ENCODE measurements at regions not wholly inside any gene's neighbourhood (a gene's known extent, or its start where the extent isn't known, plus 50 kb on each side); places are given as distances from the start of the nearest gene placed in this dataset.

DNA sequence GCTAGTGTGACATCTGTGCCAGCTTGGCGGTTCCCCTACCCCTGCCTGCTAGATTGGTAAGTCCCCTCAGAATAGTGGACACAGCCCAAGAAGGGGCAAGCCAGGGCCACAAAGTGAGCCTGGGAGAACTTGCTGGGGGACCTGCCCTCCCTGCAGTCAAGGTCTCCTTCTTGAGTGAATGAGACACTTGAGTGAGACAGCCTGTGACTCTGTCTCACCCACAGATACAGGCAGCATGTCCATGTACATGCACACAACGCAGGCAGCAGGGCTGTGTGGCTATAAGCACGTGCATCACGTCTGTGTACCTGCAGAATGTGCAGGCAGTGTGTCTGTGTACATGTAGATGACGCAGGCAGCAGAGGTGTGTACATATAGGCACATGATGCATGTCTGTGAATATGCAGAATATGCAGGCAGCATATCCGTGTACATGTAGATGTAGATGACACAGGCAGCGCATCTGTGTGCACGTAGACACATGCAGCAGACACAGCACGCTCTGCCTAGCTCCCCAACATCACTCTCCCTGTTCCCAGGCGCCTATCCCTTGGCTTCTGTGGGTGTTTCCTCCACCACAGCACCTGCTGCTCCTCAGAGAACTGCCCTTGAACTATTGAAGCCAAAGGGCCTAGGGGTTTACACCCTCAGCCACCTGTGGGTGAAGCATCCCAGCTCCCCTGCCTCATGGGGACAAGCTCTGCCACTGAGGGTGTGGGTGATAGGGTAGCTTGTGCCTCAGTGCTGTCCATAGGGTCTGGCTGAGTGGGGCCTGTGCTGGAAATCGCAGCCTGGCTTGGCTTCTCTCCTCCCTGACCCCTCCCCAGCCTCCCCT is 147.2 kb upstream of the TWIST2 start:
- DNase-seq (ENCODE audit: low read depth in 3 of 3): no peak

DNA sequence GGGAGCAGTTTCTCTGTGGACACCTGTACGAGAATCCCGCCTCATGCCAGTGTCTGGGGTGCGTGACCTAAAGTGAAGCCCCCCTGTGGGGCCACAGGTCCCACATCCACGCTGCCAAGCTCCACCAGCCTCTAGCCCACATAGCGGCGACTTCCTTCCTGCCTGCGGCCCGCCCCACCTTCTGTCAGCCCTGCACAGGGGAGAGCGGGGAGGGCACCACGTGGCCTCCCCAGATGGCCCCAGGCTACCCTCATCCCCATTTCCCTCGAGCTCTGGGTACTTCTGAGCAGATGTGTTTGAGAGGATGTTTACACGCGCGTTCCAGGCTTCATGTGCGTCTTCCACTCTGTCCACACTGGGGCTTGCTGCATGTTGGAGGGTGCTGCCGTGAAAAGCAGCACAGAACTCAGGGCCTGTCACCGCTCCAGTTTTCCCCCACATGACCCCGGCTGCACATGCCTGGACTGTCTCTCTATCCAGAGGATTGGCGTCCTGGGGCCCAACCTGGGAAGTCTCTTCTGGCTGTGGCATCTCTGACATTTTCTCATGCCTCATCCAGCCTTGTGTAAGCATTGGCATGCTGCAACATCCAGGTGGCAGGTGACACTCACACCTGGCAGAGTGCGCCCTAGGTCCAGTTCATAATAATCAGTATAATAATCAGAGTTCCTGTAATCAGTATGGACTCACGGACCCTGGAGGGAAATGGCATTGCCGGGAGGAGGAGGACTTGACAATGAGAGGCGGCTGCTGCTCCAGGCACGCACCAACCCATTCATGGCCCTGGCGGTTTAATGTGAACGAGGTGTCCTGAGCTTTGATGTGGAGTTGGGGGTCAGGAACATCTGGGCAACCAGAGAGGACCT is 146.3 kb upstream of the TWIST2 start:
- no peak for DNase-seq (ENCODE audit: low read depth in 3 of 3)

DNA sequence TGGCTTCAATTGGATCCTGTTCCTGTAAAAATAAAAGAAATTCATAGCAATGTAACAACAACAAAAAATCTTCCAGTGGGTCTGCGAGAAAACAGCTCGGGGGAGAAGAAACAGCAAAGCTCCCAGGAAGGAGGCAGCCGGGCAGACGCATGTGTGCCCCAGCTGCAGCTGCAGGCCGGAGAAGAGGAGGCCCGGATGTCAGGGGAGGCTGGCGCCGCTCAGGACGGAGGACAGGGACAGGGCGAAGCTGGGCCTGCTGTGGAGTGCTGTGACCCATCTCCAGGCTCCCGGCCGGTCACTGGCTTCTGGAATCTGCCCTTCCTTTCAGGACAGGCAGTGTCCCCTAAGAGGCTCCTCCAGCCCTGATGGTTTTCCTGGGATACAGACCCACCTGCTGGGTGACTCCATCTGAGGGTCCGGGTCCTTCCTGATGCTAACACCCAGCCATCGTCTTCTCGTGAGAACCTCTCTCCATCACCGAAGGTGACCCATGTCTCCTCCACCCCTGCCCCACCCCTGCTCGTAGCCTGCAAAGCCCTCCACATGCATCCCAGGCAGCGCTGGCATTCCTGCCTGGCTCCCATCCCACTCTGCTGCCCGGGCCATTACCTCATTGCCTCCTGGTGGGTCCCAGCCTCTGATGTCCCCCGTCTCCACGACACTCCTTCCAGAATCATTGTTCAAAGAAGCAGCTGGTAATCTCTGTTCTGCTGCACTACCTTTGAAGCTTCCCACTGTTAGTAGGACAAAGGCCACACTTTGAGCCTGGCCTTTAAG is 145.4 kb upstream of the TWIST2 start:
- DNase-seq (ENCODE audit: low read depth in 3 of 3): no peak

DNA sequence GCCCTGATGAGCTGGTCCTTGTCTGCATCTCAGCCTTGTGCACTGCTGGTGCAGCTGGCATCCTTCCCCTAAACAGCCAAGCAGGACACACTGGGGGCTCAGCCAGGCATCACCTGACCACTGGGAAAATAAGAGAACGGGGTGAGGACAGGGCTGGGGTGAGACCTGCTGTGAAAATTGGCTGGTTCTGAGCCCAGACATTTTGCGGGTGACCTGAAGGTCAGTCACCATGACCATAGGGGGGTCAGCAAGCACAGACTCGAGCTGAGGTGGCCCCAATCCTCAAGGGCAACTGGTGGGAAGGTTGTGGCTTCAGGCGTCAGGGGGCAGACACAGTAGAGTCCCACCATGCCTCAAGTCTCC is 144.9 kb upstream of the TWIST2 start:
- no peak for DNase-seq (ENCODE audit: low read depth in 3 of 3)

DNA sequence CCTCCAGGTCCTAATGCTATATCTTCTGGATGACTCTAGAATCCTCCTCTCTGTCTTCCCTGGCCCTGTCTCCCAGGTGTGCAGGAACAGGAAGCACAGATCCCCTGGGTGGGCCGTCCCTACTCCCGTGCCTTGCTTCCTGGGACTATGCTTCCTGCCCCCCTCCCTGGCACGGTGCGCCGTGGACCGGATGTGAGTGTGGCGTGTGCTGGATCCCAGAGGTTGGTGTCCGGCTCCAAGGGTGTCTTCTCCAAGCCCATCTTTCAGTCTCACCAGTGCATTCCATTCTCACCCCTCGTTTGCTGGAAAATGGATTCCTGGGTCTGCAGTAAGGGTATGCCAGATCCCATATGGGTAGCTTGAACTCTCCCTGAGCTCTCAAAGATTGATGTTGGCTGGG is 144.4 kb upstream of the TWIST2 start:
- DNase-seq (ENCODE audit: low read depth in 3 of 3): no peak

DNA sequence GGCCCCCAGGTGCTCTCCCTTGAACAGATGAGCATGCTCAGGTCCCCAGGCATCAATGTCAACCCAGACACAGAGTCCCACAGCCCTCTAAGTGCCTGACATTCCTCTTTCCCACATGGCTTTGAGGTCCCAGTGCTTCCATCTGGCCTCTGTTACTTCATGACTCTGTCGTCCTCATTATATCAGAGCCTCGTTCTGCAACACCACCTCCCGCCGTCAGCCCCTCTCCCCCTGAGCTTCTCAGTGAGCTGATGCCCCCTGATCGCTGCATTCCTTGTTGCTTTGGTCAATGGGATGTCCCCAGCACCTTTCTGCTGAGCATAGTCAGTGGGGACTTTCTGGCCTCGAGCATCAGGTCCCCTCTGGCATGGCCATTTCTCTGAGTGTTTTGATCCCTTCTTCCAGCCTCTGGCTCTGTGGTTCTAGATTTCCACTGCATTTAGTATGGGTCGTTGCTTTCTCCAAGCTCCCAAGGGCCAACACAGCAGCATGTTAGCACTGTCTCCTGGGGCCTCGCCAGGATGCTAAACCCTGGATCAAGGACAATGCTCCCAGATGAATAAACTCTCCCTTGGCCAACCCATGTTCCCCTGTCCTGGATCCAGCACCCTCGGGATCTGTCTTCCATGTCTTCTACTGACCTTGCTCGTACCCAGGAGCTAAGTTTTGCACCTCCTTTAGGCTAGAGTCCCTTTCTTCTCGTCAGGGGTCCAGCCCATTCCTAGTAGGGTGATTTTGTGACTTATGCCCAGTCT is 143.2 kb upstream of the TWIST2 start:
- DNase-seq (ENCODE audit: low read depth in 3 of 3): no peak

DNA sequence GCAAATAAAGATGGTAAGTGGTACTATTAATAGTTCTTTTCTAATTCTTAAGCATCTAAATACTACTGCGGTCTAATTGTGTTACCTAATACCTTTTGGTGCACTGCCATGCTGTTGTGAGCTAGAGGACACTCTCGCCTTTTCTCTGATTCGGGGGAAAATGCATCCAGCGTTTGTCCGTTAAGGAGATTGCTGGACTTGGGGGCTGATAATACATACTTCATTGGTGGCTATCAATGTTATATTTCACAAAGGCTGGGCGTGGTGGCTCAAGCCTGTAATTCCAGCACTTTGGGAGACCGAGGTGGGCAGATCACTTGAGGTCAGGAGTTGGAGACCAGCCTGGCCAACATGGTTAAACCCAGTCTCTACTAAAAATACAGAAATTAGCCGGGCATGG is 141.7 kb upstream of the TWIST2 start:
- DNase-seq (ENCODE audit: low read depth in 3 of 3): no peak

DNA sequence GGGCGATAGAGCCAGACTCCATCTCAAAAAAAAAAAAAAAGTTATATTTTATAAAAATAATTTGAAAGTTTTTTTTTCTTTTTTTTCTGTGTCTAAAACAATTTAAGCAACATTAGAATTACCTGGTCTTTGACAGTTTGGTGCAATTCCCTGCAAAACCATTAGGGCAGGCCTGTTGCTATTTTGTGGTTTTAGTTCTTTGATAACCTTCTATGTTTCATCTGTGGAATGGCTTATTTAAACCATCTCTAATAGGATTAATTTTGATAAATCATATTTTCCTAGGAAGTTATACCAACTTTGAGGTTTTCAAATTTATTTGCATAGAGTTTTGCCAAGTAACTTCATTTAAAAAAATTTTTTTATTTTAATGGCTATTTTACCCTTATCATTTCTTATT is 141.2 kb upstream of the TWIST2 start:
- DNase-seq (ENCODE audit: low read depth in 3 of 3): no peak

DNA sequence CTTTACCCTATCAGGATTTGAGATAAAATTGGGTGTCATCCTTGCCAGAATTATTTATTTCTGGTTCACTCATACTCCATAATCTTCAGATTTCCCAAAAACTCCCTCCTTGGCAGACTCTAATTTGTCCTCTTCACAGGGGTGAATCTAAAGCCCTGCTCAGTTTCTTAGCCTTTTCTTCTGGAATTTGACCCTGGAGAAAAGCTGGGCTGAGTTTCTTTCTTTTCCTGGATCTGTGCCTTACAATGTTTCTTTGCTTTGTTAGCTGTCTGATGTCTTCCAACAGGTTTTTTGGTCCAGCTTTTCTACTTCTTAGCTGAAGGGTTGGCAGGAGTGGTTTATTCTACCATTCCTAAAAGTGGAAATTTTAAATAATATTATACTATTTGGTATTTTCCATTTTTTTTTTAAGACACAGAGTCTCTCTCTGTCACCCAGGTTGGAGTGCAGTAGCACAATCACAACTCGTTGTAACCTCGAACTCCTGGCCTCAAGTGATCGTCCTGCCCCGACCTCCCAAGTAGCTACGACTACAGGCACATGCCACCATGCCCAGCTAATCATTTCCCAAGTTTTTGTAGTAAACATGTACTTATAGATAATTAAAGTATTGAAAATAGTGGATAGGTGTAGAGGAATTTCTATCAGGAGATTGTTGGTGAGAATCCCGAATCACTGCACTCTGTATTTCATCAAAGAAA is 138.4 kb upstream of the TWIST2 start:
- no peak for DNase-seq (ENCODE audit: low read depth in 3 of 3)

DNA sequence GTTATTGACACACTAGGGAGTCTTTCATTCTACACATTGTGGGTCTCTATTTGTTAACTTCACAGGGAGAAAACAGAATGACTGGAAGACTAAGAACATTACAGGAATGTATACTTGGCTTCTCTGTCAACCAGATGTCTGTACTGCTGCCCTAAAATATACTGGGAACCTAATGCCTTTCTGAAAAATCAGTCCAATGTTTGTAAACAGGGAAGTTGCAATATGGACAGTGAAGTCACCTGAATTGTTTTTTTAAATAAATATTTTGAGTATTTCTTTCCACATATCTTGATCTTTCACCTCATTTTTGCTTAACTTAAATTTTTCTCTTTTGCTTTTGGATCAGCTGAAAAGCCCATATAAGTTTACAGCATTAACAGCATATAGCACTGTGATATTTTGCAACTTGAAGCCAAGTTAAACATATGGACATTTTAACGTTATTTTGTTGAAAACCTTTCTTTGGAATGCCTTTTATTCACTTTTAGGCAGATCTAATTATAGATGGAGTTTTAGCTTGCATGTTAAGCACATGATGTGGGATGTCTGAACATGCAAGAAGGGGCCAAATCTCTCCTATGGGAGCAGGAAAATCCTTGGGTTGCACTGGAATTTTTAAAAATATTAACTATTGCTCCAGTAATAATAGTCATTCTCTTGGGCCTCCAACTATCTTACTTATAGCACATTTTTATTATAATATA is 137.7 kb upstream of the TWIST2 start:
- DNase-seq (ENCODE audit: low read depth in 3 of 3): no peak

DNA sequence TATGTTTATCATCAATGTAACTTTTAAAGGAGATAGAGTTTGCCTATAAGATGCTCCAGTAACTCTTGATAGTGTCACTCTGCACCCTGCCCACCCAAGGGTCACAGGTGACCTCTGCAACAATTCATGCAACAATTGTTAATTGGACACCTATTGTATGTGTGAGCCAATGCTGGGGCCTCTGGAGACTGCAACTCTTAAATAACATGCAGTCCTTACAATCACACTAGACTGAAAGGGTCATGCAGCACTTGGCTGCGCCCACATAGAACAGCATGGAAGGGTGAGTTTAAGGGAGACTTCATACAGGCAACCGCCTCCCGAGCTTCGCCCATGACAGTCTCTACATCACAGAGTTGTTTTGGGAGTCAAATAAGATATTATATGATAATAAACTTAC is 137.1 kb upstream of the TWIST2 start:
- no peak for DNase-seq (ENCODE audit: low read depth in 3 of 3)

DNA sequence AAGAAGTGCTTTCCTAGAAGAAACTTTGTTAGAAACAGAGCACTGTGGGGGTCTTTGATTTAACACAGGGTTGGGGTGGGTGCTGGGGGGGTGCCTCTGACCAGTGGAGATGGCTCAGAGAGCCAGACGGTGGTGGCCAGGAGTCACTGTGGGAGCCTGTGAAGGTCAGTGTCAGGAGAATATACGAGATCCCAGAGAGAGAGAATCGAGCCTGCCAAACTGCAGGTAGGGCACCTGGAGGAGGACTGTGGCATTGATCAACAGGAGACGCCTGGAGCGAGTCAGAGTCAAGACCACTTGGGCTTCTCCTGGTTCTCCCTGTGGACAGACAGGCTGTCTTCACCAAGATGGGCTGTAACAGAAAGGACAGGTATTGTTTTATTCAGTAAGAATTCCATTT is 136.5 kb upstream of the TWIST2 start:
- no peak for DNase-seq (ENCODE audit: low read depth in 3 of 3)

DNA sequence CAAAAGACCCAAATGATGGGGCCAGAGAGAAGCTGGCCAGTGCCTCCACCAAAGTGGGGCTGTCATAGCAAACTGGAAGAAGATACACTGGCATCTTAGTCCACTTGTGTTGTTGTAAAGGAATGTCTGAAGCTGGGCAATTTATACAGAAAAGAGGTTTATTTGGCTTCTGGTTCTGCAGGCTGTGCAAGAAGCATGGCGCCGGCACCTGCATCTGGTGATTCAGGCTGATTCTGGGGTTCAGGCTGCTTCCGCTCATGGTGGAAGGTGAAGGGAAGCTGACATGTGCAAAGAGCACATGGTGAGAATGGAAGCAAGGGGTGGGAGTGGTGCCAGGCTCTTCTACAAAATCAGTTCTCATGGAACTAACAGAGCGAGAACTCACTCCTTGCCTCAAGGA is 135.9 kb upstream of the TWIST2 start:
- DNase-seq (ENCODE audit: low read depth in 3 of 3): no peak

DNA sequence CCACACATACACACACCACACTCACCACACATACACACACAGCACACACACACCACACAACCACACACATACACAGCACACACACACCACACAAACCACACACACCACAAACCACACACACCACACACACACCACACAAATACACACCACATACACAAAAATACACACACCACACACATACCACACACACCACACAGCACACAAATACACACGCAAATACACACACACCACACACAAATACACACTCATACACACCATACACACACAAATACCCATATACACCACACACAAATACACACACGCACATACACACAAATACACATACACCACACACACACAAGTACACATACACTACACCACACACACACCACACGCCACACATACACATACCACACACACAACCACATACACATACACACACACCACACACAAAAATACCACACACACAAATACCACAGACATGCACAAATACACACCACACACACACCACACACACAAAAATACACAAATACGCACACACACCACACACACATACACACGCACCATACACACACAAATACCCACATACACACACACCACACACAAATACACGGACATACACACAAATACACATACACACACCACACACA is 134.6 kb upstream of the TWIST2 start:
- no peak for DNase-seq (ENCODE audit: low read depth in 3 of 3)

DNA sequence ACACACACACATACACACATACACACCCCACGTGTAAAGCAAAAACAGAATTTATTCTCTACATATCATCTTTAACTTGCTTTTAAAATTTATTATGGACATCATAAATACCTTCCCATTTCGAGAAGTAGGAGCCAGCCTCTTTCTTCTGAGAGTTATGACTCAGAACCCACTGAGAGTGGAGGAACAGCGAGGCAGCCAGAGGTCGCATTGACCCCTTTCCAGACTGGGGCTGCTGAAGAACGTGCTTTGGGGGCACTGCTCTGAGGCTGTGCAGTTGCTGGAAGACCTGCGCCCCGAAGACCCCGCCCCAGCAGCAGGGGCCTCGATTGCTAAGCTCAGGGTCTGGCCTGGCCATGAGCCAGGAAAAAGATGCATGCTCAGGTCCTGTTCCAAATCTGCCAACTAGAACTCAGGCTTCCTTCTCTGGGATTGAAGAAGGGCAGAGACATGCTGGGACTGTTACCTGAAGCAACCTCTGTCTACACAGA is 133.8 kb upstream of the TWIST2 start:
- DNase-seq (ENCODE audit: low read depth in 3 of 3): no peak

DNA sequence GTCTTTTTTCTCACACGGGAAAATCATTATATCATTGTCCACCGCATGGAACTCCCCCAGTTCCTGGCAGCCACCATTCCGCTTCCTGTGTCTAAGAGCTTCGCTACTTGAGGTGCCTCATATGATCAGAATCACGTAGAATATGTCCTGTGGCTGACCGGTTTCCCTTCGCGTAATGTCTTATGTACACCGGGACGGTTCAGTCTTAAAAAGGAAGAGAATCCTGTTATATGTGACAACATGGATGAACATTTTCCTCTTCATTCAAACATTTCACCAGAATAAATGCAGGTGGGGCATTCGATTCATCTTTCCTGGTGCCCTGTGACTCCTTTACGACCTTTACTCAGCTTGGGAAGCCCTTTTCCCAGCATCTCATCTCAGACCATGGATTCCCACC is 131.7 kb upstream of the TWIST2 start:
- DNase-seq (ENCODE audit: low read depth in 3 of 3): no peak

DNA sequence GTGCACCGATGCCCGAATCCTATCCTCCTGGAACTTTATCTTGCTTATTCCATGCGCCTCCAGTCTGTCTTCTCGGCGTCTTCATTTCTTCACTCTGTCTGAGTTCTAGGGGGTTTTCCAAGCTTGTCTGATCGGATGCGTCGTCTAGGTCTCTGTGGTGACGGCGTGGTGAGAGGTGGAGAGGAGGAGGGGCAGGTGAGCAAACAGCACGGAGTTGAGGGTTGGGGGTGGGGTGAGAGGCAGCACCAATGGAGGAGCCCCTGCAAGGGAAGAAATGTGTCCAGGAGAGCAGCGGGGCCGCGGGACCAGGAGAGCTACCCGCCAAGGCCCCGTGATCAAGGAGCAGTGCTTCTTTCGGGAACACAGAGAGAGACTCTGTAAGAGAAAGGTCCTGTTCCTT is 131.3 kb upstream of the TWIST2 start:
- DNase-seq (ENCODE audit: low read depth in 3 of 3): no peak

DNA sequence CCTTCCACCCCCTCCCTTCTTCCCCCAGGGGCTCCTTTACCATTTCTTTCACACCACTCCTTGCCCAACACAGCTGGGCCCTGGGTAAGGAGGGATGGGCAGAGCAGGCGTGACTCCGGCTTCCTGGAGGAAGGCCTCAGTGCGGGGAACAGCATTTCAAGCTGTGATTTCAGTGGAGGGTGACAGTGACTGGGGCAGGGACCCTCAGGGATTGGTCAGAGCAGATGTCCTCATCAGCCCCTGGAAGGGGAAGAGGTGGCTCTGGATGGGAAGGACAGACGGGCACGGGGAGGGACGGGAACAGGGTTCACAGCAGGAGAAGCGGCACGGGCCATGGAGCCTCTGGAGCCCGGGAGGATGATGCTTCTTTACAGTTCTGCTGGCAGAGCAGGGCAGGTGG is 130.8 kb upstream of the TWIST2 start:
- DNase-seq (ENCODE audit: low read depth in 3 of 3): no peak

DNA sequence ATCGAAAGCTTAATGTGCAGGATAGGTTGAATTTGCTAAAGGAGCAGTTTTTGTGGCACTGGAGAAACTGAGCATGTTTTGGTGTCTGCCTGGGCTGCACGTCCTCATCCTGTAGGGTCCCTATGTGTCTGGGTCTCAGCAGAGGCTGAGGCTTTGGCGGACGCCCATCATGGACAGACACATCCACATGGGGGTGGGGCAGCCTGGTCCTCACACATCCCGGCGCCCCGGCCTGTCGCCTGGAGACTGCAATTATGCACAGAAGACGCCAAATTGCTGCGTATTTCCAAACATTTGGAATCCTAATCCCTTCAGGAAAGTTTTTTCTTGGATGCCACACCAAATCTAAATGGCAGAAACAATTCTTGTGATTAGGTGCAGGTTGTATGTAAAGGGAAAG is 128.2 kb upstream of the TWIST2 start:
- no peak for DNase-seq (ENCODE audit: low read depth in 3 of 3)

DNA sequence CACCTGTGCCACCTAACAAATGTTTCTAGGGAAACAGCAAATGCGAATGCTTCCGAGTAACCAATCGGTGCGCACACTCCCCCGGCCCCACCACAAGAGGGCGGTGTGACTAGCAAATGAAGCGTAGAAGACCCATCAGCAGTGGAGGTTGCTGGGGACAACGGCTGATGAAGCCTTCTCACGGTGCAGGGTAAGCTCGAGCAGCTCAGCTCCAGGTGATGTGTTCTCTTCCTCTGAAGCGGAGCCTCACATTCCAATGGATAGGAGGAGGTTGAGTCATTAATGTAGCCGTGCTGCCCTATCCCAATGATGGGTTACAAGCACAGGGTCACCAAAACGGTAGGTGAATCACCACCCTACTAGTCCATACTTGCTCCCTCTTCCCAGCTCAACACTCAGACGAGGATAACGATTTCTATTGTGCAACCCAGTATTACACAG is 127.6 kb upstream of the TWIST2 start:
- DNase-seq (ENCODE audit: low read depth in 3 of 3): peak; percentile 11 to 53 (median 37)
